Esophagus muscularis mucosa (tissue), 4 donors: ENCODE measurements at regions not wholly inside any gene's neighbourhood (a gene's known extent, or its start where the extent isn't known, plus 50 kb on each side); places are given as distances from the start of the nearest gene placed in this dataset.

Experiments
- DNase-seq: peaks from one replicate; pipeline ENCODE4 v3.0.0-alpha.2; 2017; ENCODE audit errors: extremely low spot score
- H3K27ac ChIP-seq, 4 donors: fragments of 200-600 bp; sonication (generic); replicated peaks in 1 of 4; 1 replicate in 3 of 4; 2 replicates in 1 of 4; pipeline ENCODE4 v1.5.1; 2016 to 2019; ENCODE audit warnings: mild to moderate bottlenecking in 1 of 4
- H3K27me3 ChIP-seq, 4 donors: fragments of 200-600 bp; sonication (generic); one replicate each; pipeline versions ENCODE4 v1.5.1 to v1.6.0; 2016 to 2019
- H3K36me3 ChIP-seq, 4 donors: fragments of 200-600 bp; sonication (generic); one replicate each; pipeline ENCODE4 v1.5.1; 2016 to 2019
- H3K4me1 ChIP-seq, 4 donors: fragments of 200-600 bp; sonication (generic); one replicate each; pipeline ENCODE4 v1.5.1; 2016 to 2019
- H3K4me3 ChIP-seq, 4 donors: fragments of 200-600 bp; sonication (generic); 1 replicate in 2 of 4; 2 replicates in 2 of 4; pipeline ENCODE4 v1.5.1; 2016 to 2019; ENCODE audit warnings: mild to moderate bottlenecking in 4 of 4, moderate library complexity in 1 of 4
- H3K9me3 ChIP-seq, 4 donors: fragments of 200-600 bp; sonication (generic); 1 replicate in 3 of 4; 2 replicates in 1 of 4; pipeline ENCODE4 v1.5.1; 2016 to 2019
- EP300 ChIP-seq: sonication (generic); formaldehyde crosslinking; IDR thresholded peaks from one replicate; pipeline ENCODE4 v1.6.1; 2017; ENCODE audit warnings: antibody characterized with exemption
- POLR2A ChIP-seq: fragments of 450-650 bp; IDR thresholded peaks from one replicate; pipeline ENCODE4 v1.6.1; 2017; ENCODE audit warnings: antibody characterized with exemption, moderate library complexity, mild to moderate bottlenecking, low read depth
- POLR2AphosphoS5 ChIP-seq, 2 donors: sonication (generic); formaldehyde crosslinking; IDR thresholded peaks; one replicate each; pipeline ENCODE4 v1.6.1; 2017; ENCODE audit warnings: antibody characterized with exemption in 2 of 2
- WGBS: methylation state at CpG from one replicate; pipeline ENCODE4 v1.1.5; 2018; 5-methylcytosine and 5-hydroxymethylcytosine counted together
- intact Hi-C: fragments of 100-400 bp; cut with DNase I; formaldehyde crosslinking; loops from one replicate; pipeline ENCODE4 v1.15.1; 2023
- TF ChIP-seq, protein P1 (sequence below), 3 experiments: fragments of 200-600 bp in 2 of 3; fragments of 450-650 bp in 1 of 3; sonication (generic) in 2 of 3; IDR thresholded peaks; one replicate each; pipeline ENCODE4 v1.5.1; 2017 to 2019; ENCODE audit warnings: antibody characterized with exemption in 3 of 3, mild to moderate bottlenecking in 2 of 3, moderate library complexity in 1 of 3

- WGBS = 80% methylated on average over 13 of the region's 14 CpGs
- TF ChIP-seq POLR2A (no peak), POLR2AphosphoS5 (IDR thresholded peaks at IDR 0.05) (no peak), EP300 (no peak)
- TF ChIP-seq, protein P1, sequence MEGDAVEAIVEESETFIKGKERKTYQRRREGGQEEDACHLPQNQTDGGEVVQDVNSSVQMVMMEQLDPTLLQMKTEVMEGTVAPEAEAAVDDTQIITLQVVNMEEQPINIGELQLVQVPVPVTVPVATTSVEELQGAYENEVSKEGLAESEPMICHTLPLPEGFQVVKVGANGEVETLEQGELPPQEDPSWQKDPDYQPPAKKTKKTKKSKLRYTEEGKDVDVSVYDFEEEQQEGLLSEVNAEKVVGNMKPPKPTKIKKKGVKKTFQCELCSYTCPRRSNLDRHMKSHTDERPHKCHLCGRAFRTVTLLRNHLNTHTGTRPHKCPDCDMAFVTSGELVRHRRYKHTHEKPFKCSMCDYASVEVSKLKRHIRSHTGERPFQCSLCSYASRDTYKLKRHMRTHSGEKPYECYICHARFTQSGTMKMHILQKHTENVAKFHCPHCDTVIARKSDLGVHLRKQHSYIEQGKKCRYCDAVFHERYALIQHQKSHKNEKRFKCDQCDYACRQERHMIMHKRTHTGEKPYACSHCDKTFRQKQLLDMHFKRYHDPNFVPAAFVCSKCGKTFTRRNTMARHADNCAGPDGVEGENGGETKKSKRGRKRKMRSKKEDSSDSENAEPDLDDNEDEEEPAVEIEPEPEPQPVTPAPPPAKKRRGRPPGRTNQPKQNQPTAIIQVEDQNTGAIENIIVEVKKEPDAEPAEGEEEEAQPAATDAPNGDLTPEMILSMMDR (IDR thresholded peaks at IDR 0.05) = no peak
- H3K27ac ChIP-seq = no peak overlapping the region
- DNase-seq = no peak
- no peaks in the 10 kb centered on the region for H3K36me3 ChIP-seq
- H3K4me3 ChIP-seq = no peak overlapping the region
- peaks cover 0 to 20% (median 11%) of the 10 kb centered on the region in 4 donors for H3K9me3 ChIP-seq
- intact Hi-C loops = no loop called here
- H3K4me1 ChIP-seq = peaks cover 0 to 18% (median 14%) of the 10 kb centered on the region in 4 donors
- H3K27me3 ChIP-seq = no peaks in the 10 kb centered on the region
These were observed 67.3 kb upstream of the SHISAL1 start for GRCh38 chr22:44379817-44380755.

DNA sequence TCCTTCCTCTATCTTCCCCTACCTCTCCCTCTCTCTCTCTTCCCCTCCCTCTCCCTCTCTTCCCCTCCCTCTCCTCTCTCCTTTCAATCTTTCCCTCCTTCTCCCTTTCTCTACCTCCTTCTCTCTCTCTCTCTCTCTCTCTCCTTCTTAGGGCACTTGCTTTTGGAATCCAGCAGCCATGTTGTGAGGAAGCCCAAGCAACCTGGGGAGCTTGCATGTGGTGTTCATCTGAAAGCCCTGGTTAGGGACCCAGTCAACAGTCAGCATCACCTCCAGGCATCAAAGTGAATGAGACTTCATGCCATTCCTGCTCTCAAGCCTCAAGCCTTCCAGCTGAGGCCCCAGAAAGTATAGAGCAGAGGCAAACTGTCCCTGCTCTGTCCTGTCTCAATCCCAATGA lies 65.6 kb upstream of the SHISAL1 start:
- no peak for DNase-seq
- peaks cover 0 to 20% (median 13%) of the 10 kb centered on the region in 4 donors for H3K9me3 ChIP-seq
- no peak overlapping the region for H3K27ac ChIP-seq
- no peak overlapping the region for H3K4me3 ChIP-seq
- no peaks in the 10 kb centered on the region for H3K27me3 ChIP-seq
- H3K36me3 ChIP-seq = no peaks in the 10 kb centered on the region
- intact Hi-C loops = no loop called here
- peaks cover 0 to 18% (median 14%) of the 10 kb centered on the region in 4 donors for H3K4me1 ChIP-seq
- TF ChIP-seq, protein P1 (IDR thresholded peaks at IDR 0.05) = no peak
- TF ChIP-seq POLR2A (no peak), EP300 (no peak), POLR2AphosphoS5 (IDR thresholded peaks at IDR 0.05) (no peak)

DNA sequence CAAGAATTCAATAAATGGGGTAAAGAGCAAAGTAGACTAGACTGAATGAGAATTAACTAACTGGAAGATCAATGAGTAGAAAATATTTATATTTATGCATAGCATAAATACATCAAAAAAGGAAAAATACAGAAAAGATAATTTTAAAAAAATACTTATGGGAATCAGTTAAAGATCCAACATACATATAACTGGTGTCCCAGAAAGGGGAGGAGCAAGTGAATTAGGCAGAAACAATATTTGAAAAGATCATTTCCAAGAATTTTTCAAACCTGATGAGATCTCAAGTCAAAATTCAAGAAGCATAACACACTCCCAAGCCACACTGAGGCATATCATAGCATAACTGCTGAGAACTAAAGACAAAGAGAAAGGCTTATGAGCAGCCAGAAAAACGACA lies 62.7 kb upstream of the SHISAL1 start:
- Histone ChIP-seq H3K36me3 (no peaks in the 10 kb centered on the region), H3K27me3 (no peaks in the 10 kb centered on the region), H3K4me1 (peaks cover 0 to 2% (median 2%) of the 10 kb centered on the region in 4 donors), H3K9me3 (peaks cover 0 to 20% (median 13%) of the 10 kb centered on the region in 4 donors), H3K27ac (no peak overlapping the region), H3K4me3 (no peak overlapping the region)
- 70% methylated on average over 1 of the region's 1 CpG for WGBS
- intact Hi-C loops = no loop called here
- TF ChIP-seq EP300 (no peak), POLR2A (no peak), POLR2AphosphoS5 (IDR thresholded peaks at IDR 0.05) (no peak)
- TF ChIP-seq, protein P1 (IDR thresholded peaks at IDR 0.05) = no peak
- DNase-seq = no peak

DNA sequence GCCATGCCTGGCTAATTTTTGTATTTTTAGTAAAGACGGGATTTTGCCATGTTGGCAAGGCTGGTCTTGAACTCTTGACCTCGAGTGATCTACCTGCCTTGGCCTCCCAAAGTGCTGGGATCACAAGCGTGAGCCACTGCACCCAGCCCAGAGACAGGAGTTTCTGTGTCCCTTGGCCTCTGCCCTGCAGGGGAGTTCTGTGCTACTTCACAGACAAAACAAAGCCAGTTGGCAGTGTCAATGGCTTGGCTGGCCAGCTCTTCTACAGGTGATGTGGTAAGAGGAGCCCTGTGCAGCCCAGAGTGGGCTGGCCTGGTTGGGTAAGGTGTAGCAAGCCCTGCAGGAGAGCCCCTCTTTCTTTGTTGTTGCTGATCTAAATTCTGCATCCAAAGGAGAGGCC lies 60.5 kb upstream of the SHISAL1 start:
- H3K4me3 ChIP-seq = no peak overlapping the region
- no peak overlapping the region for H3K27ac ChIP-seq
- no peaks in the 10 kb centered on the region for H3K27me3 ChIP-seq
- DNase-seq = no peak
- intact Hi-C loops = no loop called here
- no peaks in the 10 kb centered on the region for H3K4me1 ChIP-seq
- no peaks in the 10 kb centered on the region for H3K36me3 ChIP-seq
- TF ChIP-seq POLR2AphosphoS5 (IDR thresholded peaks at IDR 0.05) (no peak), POLR2A (no peak), EP300 (no peak)
- TF ChIP-seq, protein P1 (IDR thresholded peaks at IDR 0.05) = no peak
- H3K9me3 ChIP-seq = peaks cover 0 to 15% (median 10%) of the 10 kb centered on the region in 4 donors
- WGBS = 78% methylated on average over 3 of the region's 3 CpGs
